ENCODE measurements at regions not wholly inside any gene's neighbourhood (a gene's known extent, or its start where the extent isn't known, plus 50 kb on each side); places are given as distances from the start of the nearest gene placed in this dataset.

GRCh38 chr10:43773736-43774135 lies 125.1 kb upstream of the ZNF32 start:
- TF ChIP-seq CTCF (IDR thresholded peaks at IDR 0.05) (no peak), POLR2A (IDR thresholded peaks at IDR 0.05) (no peak)
